Mesenchymal stem cell (in vitro differentiated cells and primary cell): ENCODE measurements at regions not wholly inside any gene's neighbourhood (a gene's known extent, or its start where the extent isn't known, plus 50 kb on each side); places are given as distances from the start of the nearest gene placed in this dataset.

Experiments
- DNase-seq: peaks from one replicate; pipeline ENCODE4 v3.0.0-alpha.2; 2013
- H2AFZ ChIP-seq: one replicate; pipeline ENCODE4 v1.6.1; 2013; ENCODE audit warnings: low read depth, mild to moderate bottlenecking, control low read depth, inconsistent platforms, low read length, moderate library complexity
- H2AK5ac ChIP-seq: 2 replicates; pipeline ENCODE4 v1.6.1; 2013; ENCODE audit warnings: low read length, moderate library complexity, mild to moderate bottlenecking, inconsistent platforms; ENCODE audit not compliant: severe bottlenecking
- H2BK120ac ChIP-seq: one replicate; pipeline ENCODE4 v1.6.1; 2013; ENCODE audit warnings: low read depth, mild to moderate bottlenecking, inconsistent platforms, low read length, moderate library complexity
- H2BK12ac ChIP-seq, 2 experiments: one replicate each; pipeline ENCODE4 v1.6.1; 2013; ENCODE audit warnings: inconsistent platforms in 2 of 2, low read length in 2 of 2, mild to moderate bottlenecking in 2 of 2, moderate library complexity in 2 of 2, control low read depth in 1 of 2
- H2BK15ac ChIP-seq: one replicate; pipeline ENCODE4 v1.6.1; 2013; ENCODE audit warnings: mild to moderate bottlenecking, low read depth, inconsistent platforms; ENCODE audit not compliant: poor library complexity, severe bottlenecking
- H2BK5ac ChIP-seq: 2 replicates; pipeline ENCODE4 v1.6.1; 2013; ENCODE audit warnings: low read depth, mild to moderate bottlenecking, low read length, control low read depth, inconsistent platforms; ENCODE audit not compliant: poor library complexity, severe bottlenecking
- H3K14ac ChIP-seq, 2 experiments: one replicate each; pipeline ENCODE4 v1.6.1; 2013; ENCODE audit warnings: inconsistent platforms in 2 of 2, low read length in 2 of 2, control low read depth in 1 of 2, mild to moderate bottlenecking in 1 of 2, moderate library complexity in 1 of 2
- H3K18ac ChIP-seq, 2 experiments: one replicate each; pipeline ENCODE4 v1.6.1; 2013; ENCODE audit warnings: inconsistent platforms in 2 of 2, low read length in 2 of 2, control low read depth in 1 of 2, low read depth in 1 of 2, mild to moderate bottlenecking in 1 of 2
- H3K23ac ChIP-seq, 2 experiments: one replicate each; pipeline ENCODE4 v1.6.1; 2013; ENCODE audit warnings: inconsistent platforms in 2 of 2, low read length in 2 of 2, mild to moderate bottlenecking in 2 of 2, moderate library complexity in 2 of 2, control low read depth in 1 of 2
- H3K27ac ChIP-seq: 2 replicates; pipeline ENCODE4 v1.5.1; 2013; ENCODE audit warnings: mild to moderate bottlenecking, moderate library complexity, low read length, control low read depth, inconsistent platforms; ENCODE audit not compliant: poor library complexity, severe bottlenecking
- H3K27me3 ChIP-seq, 2 experiments: 2 replicates each; pipeline versions ENCODE4 v1.6.1 to v1.7.0; 2013; ENCODE audit warnings: low read length in 2 of 2, mild to moderate bottlenecking in 2 of 2, moderate library complexity in 2 of 2, control low read depth in 1 of 2, inconsistent platforms in 1 of 2; ENCODE audit not compliant: control insufficient read depth in 1 of 2, insufficient read depth in 1 of 2
- H3K36me3 ChIP-seq, 2 experiments: 2 replicates each; pipeline versions ENCODE4 v1.6.1 to v1.7.0; 2013; ENCODE audit warnings: low read length in 2 of 2, control low read depth in 1 of 2, inconsistent platforms in 1 of 2, low read depth in 1 of 2, mild to moderate bottlenecking in 1 of 2; ENCODE audit not compliant: insufficient read depth in 2 of 2, control insufficient read depth in 1 of 2
- H3K4ac ChIP-seq, 2 experiments: one replicate each; pipeline ENCODE4 v1.6.1; 2013; ENCODE audit warnings: inconsistent platforms in 2 of 2, low read length in 2 of 2, mild to moderate bottlenecking in 2 of 2, moderate library complexity in 2 of 2, control low read depth in 1 of 2, low read depth in 1 of 2
- H3K4me1 ChIP-seq: 2 replicates; pipeline ENCODE4 v1.6.1; 2013; ENCODE audit warnings: low read depth, low read length, control low read depth; ENCODE audit not compliant: control insufficient read depth, insufficient read depth
- H3K4me2 ChIP-seq: 2 replicates; pipeline ENCODE4 v1.6.1; 2013; ENCODE audit warnings: low read length, mild to moderate bottlenecking, inconsistent platforms; ENCODE audit not compliant: poor library complexity, severe bottlenecking
- H3K4me3 ChIP-seq, 2 experiments: 2 replicates each; pipeline versions ENCODE4 v1.5.1 to v1.7.0; 2013; ENCODE audit warnings: low read length in 2 of 2, mild to moderate bottlenecking in 2 of 2, control low read depth in 1 of 2, low read depth in 1 of 2; ENCODE audit not compliant: insufficient read depth in 1 of 2
- H3K79me1 ChIP-seq: replicated peaks from 2 replicates; pipeline ENCODE4 v1.6.1; 2013; ENCODE audit warnings: mild to moderate bottlenecking, control low read depth, low read length, inconsistent platforms; ENCODE audit not compliant: poor library complexity, severe bottlenecking
- H3K9ac ChIP-seq: 2 replicates; pipeline ENCODE4 v1.7.0; 2013; ENCODE audit warnings: mild to moderate bottlenecking, low read length, moderate library complexity
- H3K9me3 ChIP-seq: 2 replicates; pipeline ENCODE4 v1.7.0; 2013; ENCODE audit warnings: mild to moderate bottlenecking, low read length; ENCODE audit not compliant: control insufficient read depth
- H4K8ac ChIP-seq: one replicate; pipeline ENCODE4 v1.6.1; 2013; ENCODE audit warnings: inconsistent platforms, mild to moderate bottlenecking, low read length, moderate library complexity
- H4K91ac ChIP-seq: one replicate; pipeline ENCODE4 v1.6.1; 2013; ENCODE audit warnings: mild to moderate bottlenecking, low read length, inconsistent platforms
- WGBS: methylation state at CpG from one replicate; pipeline ENCODE4 v1.1.7; 2013; ENCODE audit warnings: mixed read lengths; 5-methylcytosine and 5-hydroxymethylcytosine counted together

DNA sequence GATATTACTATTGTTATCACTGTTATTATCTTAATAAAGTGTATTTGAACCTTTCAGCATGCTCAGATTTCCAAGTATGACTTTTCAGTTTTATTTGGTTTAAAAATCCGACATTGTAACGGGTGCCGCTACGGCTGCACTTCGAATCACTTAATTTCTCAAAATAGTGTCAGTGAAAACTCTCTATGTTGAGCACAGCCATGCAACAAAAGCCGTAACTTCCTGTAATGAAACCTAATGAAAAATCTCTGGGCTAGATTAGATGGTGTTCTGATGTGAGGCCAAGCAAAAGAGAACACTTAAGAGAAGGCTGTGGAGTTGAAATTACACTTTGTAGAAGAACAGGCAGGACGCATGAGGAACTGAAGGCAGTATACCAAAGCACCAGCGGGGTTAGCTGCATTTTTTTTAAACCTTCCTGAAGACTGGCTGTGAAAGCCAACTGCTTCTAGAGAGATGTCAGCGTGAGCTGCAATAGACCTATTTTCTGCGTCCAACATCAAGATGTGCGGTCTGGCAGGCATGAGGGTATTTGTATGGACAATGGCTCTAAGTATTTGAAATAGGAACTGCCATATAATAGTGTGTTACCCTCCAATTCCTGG lies 1545.0 kb upstream of the GOT2 start:
- DNase-seq, result no peak
- Histone ChIP-seq H3K4me3 (no peak overlapping the region), H3K4me2 (no peak overlapping the region), H3K79me1 (no peaks in the 10 kb centered on the region), H3K4ac (no peak overlapping the region), H3K27ac (no peak overlapping the region), H3K23ac (no peak overlapping the region), H2AFZ (no peak overlapping the region), H3K4me1 (no peaks in the 10 kb centered on the region), H2BK12ac (no peak overlapping the region), H3K9me3 (no peaks in the 10 kb centered on the region), H3K27me3 (no peaks in the 10 kb centered on the region), H3K14ac (no peak overlapping the region), H2BK15ac (no peak overlapping the region), H2BK5ac (no peak overlapping the region), H3K9ac (no peak overlapping the region), H2AK5ac (no peak overlapping the region), H4K91ac (no peak overlapping the region), H3K18ac (no peak overlapping the region), H2BK120ac (no peak overlapping the region), H3K36me3 (no peaks in the 10 kb centered on the region), H4K8ac (no peak overlapping the region)
- WGBS, result 81% methylated on average over 10 of the region's 11 CpGs

DNA sequence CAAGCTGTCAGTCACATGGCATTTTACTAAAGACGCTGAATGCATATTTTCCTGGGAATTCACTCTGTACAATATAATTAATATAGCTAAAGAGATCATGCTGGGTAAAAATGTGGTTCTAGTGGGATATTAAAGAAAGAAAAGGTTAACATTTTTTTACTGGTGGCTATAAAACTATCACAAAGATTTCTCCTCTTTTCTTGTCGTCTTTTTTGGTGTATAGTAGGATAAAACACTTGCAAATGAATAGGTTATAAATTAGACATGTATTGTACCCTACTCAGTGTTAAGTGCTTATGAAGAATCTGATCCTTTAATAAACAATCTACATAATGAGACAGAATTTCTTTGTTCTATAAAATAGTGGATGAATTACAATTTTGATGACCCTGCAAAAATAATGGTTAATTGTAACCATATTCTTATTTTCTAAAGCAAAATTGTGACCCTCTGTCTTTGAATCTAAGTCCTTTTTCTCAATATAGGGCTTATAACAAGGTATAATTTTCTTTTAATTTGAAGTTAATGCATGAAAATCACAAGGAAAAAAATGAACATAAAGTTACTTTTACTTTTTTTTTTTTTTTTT lies 1540.4 kb upstream of the GOT2 start:
- Histone ChIP-seq H3K4me1 (no peaks in the 10 kb centered on the region), H3K18ac (no peak overlapping the region), H3K4ac (no peak overlapping the region), H3K79me1 (no peaks in the 10 kb centered on the region), H2AFZ (no peak overlapping the region), H2BK12ac (no peak overlapping the region), H2BK15ac (no peak overlapping the region), H3K36me3 (no peaks in the 10 kb centered on the region), H2BK5ac (no peak overlapping the region), H3K4me3 (no peak overlapping the region), H3K14ac (no peak overlapping the region), H3K27ac (no peak overlapping the region), H3K9ac (no peak overlapping the region), H4K91ac (no peak overlapping the region), H3K27me3 (no peaks in the 10 kb centered on the region), H3K9me3 (no peaks in the 10 kb centered on the region), H3K4me2 (no peak overlapping the region), H4K8ac (no peak overlapping the region), H3K23ac (no peak overlapping the region), H2AK5ac (no peak overlapping the region), H2BK120ac (no peak overlapping the region)
- no CpG with 5 or more reads among the region's 2 CpGs for WGBS
- DNase-seq, result no peak

DNA sequence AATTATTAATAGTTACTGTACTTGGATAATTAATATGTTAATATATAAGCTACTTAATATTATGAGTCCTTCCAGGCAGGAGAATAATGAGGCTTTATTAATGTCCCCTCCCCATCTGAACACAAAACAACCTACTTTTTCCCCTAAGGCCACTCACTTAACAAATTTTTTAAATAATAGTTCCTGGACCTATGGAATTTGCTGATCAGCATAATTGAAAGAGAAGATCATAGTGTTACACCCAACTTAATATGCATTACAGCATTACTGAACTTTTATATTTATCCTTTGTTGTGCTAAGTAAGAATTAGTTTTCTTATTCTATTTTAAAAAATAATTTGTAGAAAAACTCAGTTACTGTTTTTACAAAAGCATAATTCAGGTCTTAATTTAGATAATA lies 1537.7 kb upstream of the GOT2 start:
- H3K4ac ChIP-seq, result no peak overlapping the region
- no peak overlapping the region for H3K18ac ChIP-seq
- no peak overlapping the region for H3K9ac ChIP-seq
- H2BK5ac ChIP-seq, result no peak overlapping the region
- H3K27me3 ChIP-seq, result no peaks in the 10 kb centered on the region
- H2BK120ac ChIP-seq, result no peak overlapping the region
- no peaks in the 10 kb centered on the region for H3K79me1 ChIP-seq
- H2AFZ ChIP-seq, result no peak overlapping the region
- H3K4me3 ChIP-seq, result no peak overlapping the region
- no peak overlapping the region for H3K14ac ChIP-seq
- no peak overlapping the region for H2BK15ac ChIP-seq
- no peaks in the 10 kb centered on the region for H3K4me1 ChIP-seq
- no peak overlapping the region for H3K27ac ChIP-seq
- H2BK12ac ChIP-seq, result no peak overlapping the region
- H3K4me2 ChIP-seq, result no peak overlapping the region
- H4K91ac ChIP-seq, result no peak overlapping the region
- no peak for DNase-seq
- H3K9me3 ChIP-seq, result no peaks in the 10 kb centered on the region
- H3K23ac ChIP-seq, result no peak overlapping the region
- no peak overlapping the region for H4K8ac ChIP-seq
- no peaks in the 10 kb centered on the region for H3K36me3 ChIP-seq
- no peak overlapping the region for H2AK5ac ChIP-seq

DNA sequence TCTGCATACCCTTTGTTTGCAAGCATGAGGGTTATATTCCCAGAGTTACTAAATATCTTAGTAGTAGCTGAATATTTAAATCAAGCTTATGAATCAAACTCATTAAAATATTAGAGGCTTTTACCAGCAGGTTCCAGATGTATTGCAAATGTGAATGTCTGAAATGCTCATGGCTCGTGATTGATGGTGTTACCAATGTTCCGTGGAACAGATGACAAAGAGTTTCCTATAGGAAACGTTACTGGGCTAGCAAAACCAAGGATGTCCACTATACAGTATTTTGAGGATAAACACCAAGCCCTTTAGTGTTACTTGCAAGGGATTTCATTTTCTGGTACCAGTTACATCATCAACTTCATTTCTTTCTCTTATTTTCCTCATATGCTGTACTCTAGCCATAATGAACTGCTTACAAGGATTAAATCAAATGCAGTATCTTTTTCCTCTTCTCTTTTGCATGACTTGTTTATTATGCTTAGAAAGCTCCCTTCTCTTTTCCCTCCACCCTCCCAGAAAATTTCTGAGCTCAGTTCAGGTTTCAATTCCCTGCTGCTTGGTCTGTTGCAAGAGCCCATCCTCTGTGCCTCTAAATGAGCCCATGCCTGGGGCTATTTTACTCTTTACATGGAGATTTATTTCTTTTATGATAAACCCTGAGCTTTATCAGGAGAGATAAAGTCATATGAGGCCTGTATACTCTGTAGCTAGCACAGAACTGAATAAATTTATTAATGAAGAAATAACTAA lies 1537.1 kb upstream of the GOT2 start:
- Histone ChIP-seq H2AK5ac (no peak overlapping the region), H2AFZ (no peak overlapping the region), H3K23ac (no peak overlapping the region), H4K8ac (no peak overlapping the region), H3K4me2 (no peak overlapping the region), H3K18ac (no peak overlapping the region), H3K14ac (no peak overlapping the region), H3K36me3 (no peaks in the 10 kb centered on the region), H3K9me3 (no peaks in the 10 kb centered on the region), H3K4me3 (no peak overlapping the region), H2BK5ac (no peak overlapping the region), H2BK12ac (no peak overlapping the region), H2BK120ac (no peak overlapping the region), H3K27me3 (no peaks in the 10 kb centered on the region), H3K27ac (no peak overlapping the region), H2BK15ac (no peak overlapping the region), H3K4me1 (no peaks in the 10 kb centered on the region), H4K91ac (no peak overlapping the region), H3K79me1 (no peaks in the 10 kb centered on the region), H3K9ac (no peak overlapping the region), H3K4ac (no peak overlapping the region)
- WGBS, result 31% methylated on average over 3 of the region's 3 CpGs
- DNase-seq, result no peak
